WTC11 (cell line): ENCODE measurements at regions not wholly inside any gene's neighbourhood (a gene's known extent, or its start where the extent isn't known, plus 50 kb on each side); places are given as distances from the start of the nearest gene placed in this dataset.
"Not testable (repeated sequence)": the region's sequence is repeated elsewhere in the genome, so short reads cannot be mapped to it uniquely, and the experiment has no call there.

Experiments
- E2F1 ChIP-seq: sonication (generic); formaldehyde crosslinking; IDR thresholded peaks from 2 replicates; pipeline ENCODE4 v1.8.0; 2022; ENCODE audit warnings: mild to moderate bottlenecking, missing genetic modification reagents
- FOXK1 ChIP-seq: sonication (generic); formaldehyde crosslinking; IDR thresholded peaks from 2 replicates; pipeline ENCODE4 v1.8.0; 2022; ENCODE audit warnings: mild to moderate bottlenecking, moderate library complexity, missing genetic modification reagents
- IRF2 ChIP-seq: sonication (generic); formaldehyde crosslinking; IDR thresholded peaks from 2 replicates; pipeline ENCODE4 v1.8.0; 2022; ENCODE audit warnings: low read depth, missing genetic modification reagents, borderline replicate concordance
- JUN ChIP-seq: sonication (generic); formaldehyde crosslinking; IDR thresholded peaks from 2 replicates; pipeline ENCODE4 v1.8.0; 2023; ENCODE audit warnings: mild to moderate bottlenecking, missing genetic modification reagents
- MAX ChIP-seq: sonication (generic); formaldehyde crosslinking; IDR thresholded peaks from 2 replicates; pipeline ENCODE4 v1.8.0; 2022; ENCODE audit warnings: mild to moderate bottlenecking, missing genetic modification reagents
- NR1H2 ChIP-seq: sonication (generic); formaldehyde crosslinking; IDR thresholded peaks from 2 replicates; pipeline ENCODE4 v1.9.0; 2021; ENCODE audit warnings: mild to moderate bottlenecking, moderate library complexity, missing genetic modification reagents
- SOX15 ChIP-seq: fragments of 250-450 bp; sonication (Bioruptor Pico); IDR thresholded peaks from 2 replicates; pipeline ENCODE4 v1.9.0; 2021; ENCODE audit warnings: mild to moderate bottlenecking
- TEAD1 ChIP-seq: sonication (generic); formaldehyde crosslinking; IDR thresholded peaks from 2 replicates; pipeline ENCODE4 v1.8.0; 2022; ENCODE audit warnings: mild to moderate bottlenecking, missing genetic modification reagents
- ZNF281 ChIP-seq: sonication (generic); formaldehyde crosslinking; IDR thresholded peaks from 2 replicates; pipeline ENCODE4 v1.8.0; 2023; ENCODE audit warnings: mild to moderate bottlenecking, missing genetic modification reagents
- TF ChIP-seq, protein P1 (sequence below): fragments of 200-600 bp; IDR thresholded peaks from 2 replicates; pipeline ENCODE4 v1.8.0; 2022; ENCODE audit warnings: antibody characterized with exemption
- TF ChIP-seq, protein P2 (sequence below): sonication (generic); formaldehyde crosslinking; IDR thresholded peaks from 2 replicates; pipeline ENCODE4 v1.8.1; 2022; ENCODE audit warnings: low read depth, missing genetic modification reagents, borderline replicate concordance

GRCh38 chr10:84019854-84020458 lies 119.4 kb upstream of the GHITM start:
- not testable (repeated sequence) for TF ChIP-seq SOX15 (CRISPR knock-in tag); E2F1 (CRISPR knock-in tag); NR1H2 (CRISPR knock-in tag); IRF2 (CRISPR knock-in tag); ZNF281 (CRISPR knock-in tag); FOXK1; JUN (CRISPR knock-in tag); TEAD1 (CRISPR knock-in tag); MAX (CRISPR knock-in tag)
- TF ChIP-seq, protein P1, sequence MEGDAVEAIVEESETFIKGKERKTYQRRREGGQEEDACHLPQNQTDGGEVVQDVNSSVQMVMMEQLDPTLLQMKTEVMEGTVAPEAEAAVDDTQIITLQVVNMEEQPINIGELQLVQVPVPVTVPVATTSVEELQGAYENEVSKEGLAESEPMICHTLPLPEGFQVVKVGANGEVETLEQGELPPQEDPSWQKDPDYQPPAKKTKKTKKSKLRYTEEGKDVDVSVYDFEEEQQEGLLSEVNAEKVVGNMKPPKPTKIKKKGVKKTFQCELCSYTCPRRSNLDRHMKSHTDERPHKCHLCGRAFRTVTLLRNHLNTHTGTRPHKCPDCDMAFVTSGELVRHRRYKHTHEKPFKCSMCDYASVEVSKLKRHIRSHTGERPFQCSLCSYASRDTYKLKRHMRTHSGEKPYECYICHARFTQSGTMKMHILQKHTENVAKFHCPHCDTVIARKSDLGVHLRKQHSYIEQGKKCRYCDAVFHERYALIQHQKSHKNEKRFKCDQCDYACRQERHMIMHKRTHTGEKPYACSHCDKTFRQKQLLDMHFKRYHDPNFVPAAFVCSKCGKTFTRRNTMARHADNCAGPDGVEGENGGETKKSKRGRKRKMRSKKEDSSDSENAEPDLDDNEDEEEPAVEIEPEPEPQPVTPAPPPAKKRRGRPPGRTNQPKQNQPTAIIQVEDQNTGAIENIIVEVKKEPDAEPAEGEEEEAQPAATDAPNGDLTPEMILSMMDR, result not testable (repeated sequence)
- TF ChIP-seq, protein P2, sequence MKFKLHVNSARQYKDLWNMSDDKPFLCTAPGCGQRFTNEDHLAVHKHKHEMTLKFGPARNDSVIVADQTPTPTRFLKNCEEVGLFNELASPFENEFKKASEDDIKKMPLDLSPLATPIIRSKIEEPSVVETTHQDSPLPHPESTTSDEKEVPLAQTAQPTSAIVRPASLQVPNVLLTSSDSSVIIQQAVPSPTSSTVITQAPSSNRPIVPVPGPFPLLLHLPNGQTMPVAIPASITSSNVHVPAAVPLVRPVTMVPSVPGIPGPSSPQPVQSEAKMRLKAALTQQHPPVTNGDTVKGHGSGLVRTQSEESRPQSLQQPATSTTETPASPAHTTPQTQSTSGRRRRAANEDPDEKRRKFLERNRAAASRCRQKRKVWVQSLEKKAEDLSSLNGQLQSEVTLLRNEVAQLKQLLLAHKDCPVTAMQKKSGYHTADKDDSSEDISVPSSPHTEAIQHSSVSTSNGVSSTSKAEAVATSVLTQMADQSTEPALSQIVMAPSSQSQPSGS (CRISPR knock-in tag), result not testable (repeated sequence)
